Effector memory CD8-positive, alpha-beta T cell (primary cell): ENCODE measurements at regions not wholly inside any gene's neighbourhood (a gene's known extent, or its start where the extent isn't known, plus 50 kb on each side); places are given as distances from the start of the nearest gene placed in this dataset.

Experiments
- ATAC-seq: fragments of 150-1000 bp; cut with Tn5 transposase; replicated peaks from 2 replicates; pipeline ENCODE4 v1.10.0; 2021; ENCODE audit warnings: mild to moderate bottlenecking, moderate library complexity
- DNase-seq, 3 experiments: peaks; one replicate each; pipeline ENCODE4 v3.0.0; 2021
- H3K27ac Mint-ChIP-seq, 2 donors: one replicate each; pipeline ENCODE4 v1.8.0; 2022; ENCODE audit warnings: mild to moderate bottlenecking in 2 of 2, mixed read lengths in 2 of 2, moderate library complexity in 2 of 2
- H3K27me3 Mint-ChIP-seq, 2 donors: one replicate each; pipeline ENCODE4 v1.8.0; 2022; ENCODE audit warnings: mixed read lengths in 2 of 2
- H3K36me3 Mint-ChIP-seq: one replicate; pipeline ENCODE4 v1.8.0; 2022; ENCODE audit warnings: mild to moderate bottlenecking, moderate library complexity, mixed read lengths; ENCODE audit not compliant: insufficient read depth
- H3K4me1 Mint-ChIP-seq, 2 donors: one replicate each; pipeline ENCODE4 v1.8.0; 2022; ENCODE audit warnings: low read depth in 2 of 2, mixed read lengths in 2 of 2
- H3K4me3 Mint-ChIP-seq, 2 donors: one replicate each; pipeline ENCODE4 v1.8.0; 2022; ENCODE audit warnings: mild to moderate bottlenecking in 2 of 2, mixed read lengths in 2 of 2, moderate library complexity in 2 of 2
- H3K9me3 Mint-ChIP-seq, 2 donors: one replicate each; pipeline ENCODE4 v1.8.0; 2022; ENCODE audit warnings: mixed read lengths in 2 of 2

GRCh38 chr17:33935822-33936221 is 319.3 kb upstream of the CCL2 start:
- Mint-ChIP-seq H3K4me3 (no peak overlapping the region), H3K9me3 (no peaks in the 10 kb centered on the region), H3K4me1 (no peaks in the 10 kb centered on the region), H3K27me3 (peaks cover 29 to 65% of the 10 kb centered on the region in 2 donors), H3K27ac (no peak overlapping the region), H3K36me3 (no peaks in the 10 kb centered on the region)
- no peak for DNase-seq
- no peak for ATAC-seq

GRCh38 chr17:33936764-33937163 is 318.3 kb upstream of the CCL2 start:
- H3K9me3 Mint-ChIP-seq = no peaks in the 10 kb centered on the region
- no peak overlapping the region for H3K4me3 Mint-ChIP-seq
- peaks cover 29 to 64% of the 10 kb centered on the region in 2 donors for H3K27me3 Mint-ChIP-seq
- H3K27ac Mint-ChIP-seq = no peak overlapping the region
- DNase-seq (no peak), ATAC-seq (no peak)
- H3K4me1 Mint-ChIP-seq = no peaks in the 10 kb centered on the region
- H3K36me3 Mint-ChIP-seq = no peaks in the 10 kb centered on the region

GRCh38 chr17:33939959-33940358 is 315.1 kb upstream of the CCL2 start:
- Mint-ChIP-seq H3K9me3 (no peaks in the 10 kb centered on the region), H3K36me3 (no peaks in the 10 kb centered on the region), H3K4me3 (no peak overlapping the region), H3K4me1 (no peaks in the 10 kb centered on the region), H3K27me3 (peaks cover 16 to 54% of the 10 kb centered on the region in 2 donors), H3K27ac (no peak overlapping the region)
- DNase-seq (no peak), ATAC-seq (no peak)

GRCh38 chr17:33940769-33941370 is 314.2 kb upstream of the CCL2 start:
- Mint-ChIP-seq H3K9me3 (no peaks in the 10 kb centered on the region), H3K4me1 (no peaks in the 10 kb centered on the region), H3K27me3 (peaks cover 16 to 45% of the 10 kb centered on the region in 2 donors), H3K27ac (no peak overlapping the region), H3K36me3 (no peaks in the 10 kb centered on the region), H3K4me3 (no peak overlapping the region)
- no peak for ATAC-seq
- DNase-seq = no peak

GRCh38 chr17:33941744-33942143 is 313.3 kb upstream of the CCL2 start:
- no peaks in the 10 kb centered on the region for H3K9me3 Mint-ChIP-seq
- no peaks in the 10 kb centered on the region for H3K36me3 Mint-ChIP-seq
- H3K4me1 Mint-ChIP-seq = no peaks in the 10 kb centered on the region
- DNase-seq (no peak), ATAC-seq (no peak)
- no peak overlapping the region for H3K4me3 Mint-ChIP-seq
- no peak overlapping the region for H3K27ac Mint-ChIP-seq
- peaks cover 18 to 46% of the 10 kb centered on the region in 2 donors for H3K27me3 Mint-ChIP-seq

- no peak for DNase-seq
- no peaks in the 10 kb centered on the region for H3K9me3 Mint-ChIP-seq
- H3K27ac Mint-ChIP-seq = no peak overlapping the region
- ATAC-seq = no peak
- H3K4me3 Mint-ChIP-seq = no peak overlapping the region
- peaks cover 18 to 52% of the 10 kb centered on the region in 2 donors for H3K27me3 Mint-ChIP-seq
- no peaks in the 10 kb centered on the region for H3K4me1 Mint-ChIP-seq
- H3K36me3 Mint-ChIP-seq = no peaks in the 10 kb centered on the region
These were observed 312.7 kb upstream of the CCL2 start for GRCh38 chr17:33942414-33942813.

- DNase-seq (no peak), ATAC-seq (no peak)
- no peak overlapping the region for H3K4me3 Mint-ChIP-seq
- H3K4me1 Mint-ChIP-seq = no peaks in the 10 kb centered on the region
- H3K27me3 Mint-ChIP-seq = peaks cover 18 to 37% of the 10 kb centered on the region in 2 donors
- no peaks in the 10 kb centered on the region for H3K9me3 Mint-ChIP-seq
- no peak overlapping the region for H3K27ac Mint-ChIP-seq
- H3K36me3 Mint-ChIP-seq = no peaks in the 10 kb centered on the region
These were observed 310.7 kb upstream of the CCL2 start for GRCh38 chr17:33944412-33944811.

- Mint-ChIP-seq H3K9me3 (no peaks in the 10 kb centered on the region), H3K4me3 (no peak overlapping the region), H3K27ac (no peak overlapping the region), H3K27me3 (peaks cover 18 to 33% of the 10 kb centered on the region in 2 donors), H3K36me3 (no peaks in the 10 kb centered on the region), H3K4me1 (no peaks in the 10 kb centered on the region)
- ATAC-seq = no peak
- no peak for DNase-seq
These were observed 310.3 kb upstream of the CCL2 start for GRCh38 chr17:33944826-33945225.

- H3K4me1 Mint-ChIP-seq = no peaks in the 10 kb centered on the region
- ATAC-seq (no peak), DNase-seq (no peak)
- no peak overlapping the region for H3K4me3 Mint-ChIP-seq
- H3K36me3 Mint-ChIP-seq = no peaks in the 10 kb centered on the region
- no peaks in the 10 kb centered on the region for H3K9me3 Mint-ChIP-seq
- H3K27me3 Mint-ChIP-seq = peaks cover 18 to 35% of the 10 kb centered on the region in 2 donors
- no peak overlapping the region for H3K27ac Mint-ChIP-seq
These were observed 309.2 kb upstream of the CCL2 start for GRCh38 chr17:33945646-33946546.

GRCh38 chr17:33947762-33948161 is 307.3 kb upstream of the CCL2 start:
- ATAC-seq = no peak
- Mint-ChIP-seq H3K27ac (no peak overlapping the region), H3K36me3 (no peaks in the 10 kb centered on the region), H3K4me1 (no peaks in the 10 kb centered on the region), H3K27me3 (peaks cover 18 to 27% of the 10 kb centered on the region in 2 donors), H3K4me3 (no peak overlapping the region), H3K9me3 (no peaks in the 10 kb centered on the region)
- no peak for DNase-seq

- Mint-ChIP-seq H3K27me3 (peaks cover 18 to 29% of the 10 kb centered on the region in 2 donors), H3K27ac (no peak overlapping the region), H3K4me3 (no peak overlapping the region), H3K36me3 (no peaks in the 10 kb centered on the region), H3K9me3 (no peaks in the 10 kb centered on the region), H3K4me1 (no peaks in the 10 kb centered on the region)
- no peak for ATAC-seq
- DNase-seq = no peak
These were observed 306.8 kb upstream of the CCL2 start for GRCh38 chr17:33948309-33948708.

- Mint-ChIP-seq H3K9me3 (no peaks in the 10 kb centered on the region), H3K27me3 (peaks cover 23 to 34% of the 10 kb centered on the region in 2 donors), H3K4me1 (no peaks in the 10 kb centered on the region), H3K4me3 (no peak overlapping the region), H3K27ac (no peak overlapping the region), H3K36me3 (no peaks in the 10 kb centered on the region)
- ATAC-seq = no peak
- no peak for DNase-seq
These were observed 306.0 kb upstream of the CCL2 start for GRCh38 chr17:33949100-33949499.

GRCh38 chr17:33950061-33950460 is 305.0 kb upstream of the CCL2 start:
- Mint-ChIP-seq H3K27ac (no peak overlapping the region), H3K4me3 (no peak overlapping the region), H3K4me1 (no peaks in the 10 kb centered on the region), H3K27me3 (peaks cover 22 to 38% of the 10 kb centered on the region in 2 donors), H3K9me3 (no peaks in the 10 kb centered on the region), H3K36me3 (no peaks in the 10 kb centered on the region)
- no peak for DNase-seq
- no peak for ATAC-seq

GRCh38 chr17:33952425-33952824 is 302.7 kb upstream of the CCL2 start:
- no peak overlapping the region for H3K4me3 Mint-ChIP-seq
- H3K36me3 Mint-ChIP-seq = no peaks in the 10 kb centered on the region
- DNase-seq = no peak
- no peak for ATAC-seq
- H3K9me3 Mint-ChIP-seq = no peaks in the 10 kb centered on the region
- H3K27ac Mint-ChIP-seq = no peak overlapping the region
- H3K27me3 Mint-ChIP-seq = peaks cover 24 to 50% of the 10 kb centered on the region in 2 donors
- no peaks in the 10 kb centered on the region for H3K4me1 Mint-ChIP-seq
